SK-N-SH (cell line): ENCODE measurements at regions not wholly inside any gene's neighbourhood (a gene's known extent, or its start where the extent isn't known, plus 50 kb on each side); places are given as distances from the start of the nearest gene placed in this dataset.

ENCODE experiments used
- CTCF ChIA-PET: fragments of 300-600, 350-600 bp; formaldehyde crosslinking; extraction: SDS; loops from one replicate; lab custom pipeline; 2021; lab: Yijun Ruan, JAX
- POLR2A ChIA-PET: fragments of 350-600 bp; sonication (Branson Sonifier 250); formaldehyde crosslinking; extraction: SDS; loops from one replicate; lab custom pipeline; 2020; ENCODE audit warnings: antibody characterized with exemption, inconsistent platforms; lab: Yijun Ruan, JAX
- DNase-seq: peaks from one replicate; pipeline ENCODE4 v3.0.0; 2012
- H2AFZ ChIP-seq: fragments of 200-600 bp; sonication (generic); 2 replicates; pipeline ENCODE4 v1.8.1; 2016; ENCODE audit warnings: antibody characterized with exemption, mild to moderate bottlenecking, low read depth
- H3F3A ChIP-seq: fragments of 200-600 bp; sonication (generic); replicated peaks from 2 replicates; pipeline ENCODE3; 2016; ENCODE audit warnings: antibody characterized with exemption, mild to moderate bottlenecking; ENCODE audit not compliant: insufficient read depth
- H3K27ac ChIP-seq, 2 experiments: fragments of 200-500 bp in 1 of 2; fragments of 200-600 bp in 1 of 2; sonication (Bioruptor generic) in 1 of 2; sonication (generic), shearing (Covaris generic) in 1 of 2; 2 replicates each; pipeline versions ENCODE4 v1.5.1 to v1.6.1; 2014 to 2016; ENCODE audit warnings: low read depth in 2 of 2, inconsistent platforms in 1 of 2, low read length in 1 of 2, mild to moderate bottlenecking in 1 of 2, mixed read lengths in 1 of 2
- H3K27me3 ChIP-seq: fragments of 200-600 bp; sonication (generic), shearing (Covaris generic); 2 replicates; pipeline ENCODE4 v1.6.1; 2016; ENCODE audit warnings: mixed run types; ENCODE audit not compliant: insufficient read depth
- H3K36me3 ChIP-seq, 2 experiments: fragments of 200-500 bp in 1 of 2; fragments of 200-600 bp in 1 of 2; sonication (Bioruptor generic) in 1 of 2; sonication (generic) in 1 of 2; replicated peaks in 1 of 2; 2 replicates each; pipeline versions ENCODE3 to v1.5.1; 2014 to 2016; ENCODE audit warnings: low read length in 1 of 2, mild to moderate bottlenecking in 1 of 2; ENCODE audit not compliant: insufficient read depth in 2 of 2, control insufficient read depth in 1 of 2
- H3K4me1 ChIP-seq, 2 experiments: fragments of 200-500 bp in 1 of 2; fragments of 200-600 bp in 1 of 2; sonication (Bioruptor generic) in 1 of 2; sonication (generic), shearing (Covaris generic) in 1 of 2; 2 replicates each; pipeline versions ENCODE4 v1.5.1 to v1.6.1; 2014 to 2016; ENCODE audit warnings: low read depth in 1 of 2, low read length in 1 of 2, mixed run types in 1 of 2; ENCODE audit not compliant: insufficient read depth in 2 of 2, control insufficient read depth in 1 of 2
- H3K4me2 ChIP-seq: fragments of 200-600 bp; sonication (generic), shearing (Covaris generic); 2 replicates; pipeline ENCODE4 v1.6.1; 2017; ENCODE audit warnings: mixed run types
- H3K4me3 ChIP-seq, 2 experiments: fragments of 200-500 bp in 1 of 2; fragments of 200-600 bp in 1 of 2; sonication (Bioruptor generic) in 1 of 2; sonication (generic), shearing (Covaris generic) in 1 of 2; 2 replicates each; pipeline versions ENCODE4 v1.5.1 to v1.8.1; 2014 to 2016; ENCODE audit warnings: low read depth in 2 of 2, inconsistent platforms in 1 of 2, low read length in 1 of 2, mild to moderate bottlenecking in 1 of 2, mixed read lengths in 1 of 2, moderate library complexity in 1 of 2
- H3K79me2 ChIP-seq: fragments of 200-600 bp; sonication (generic); 2 replicates; pipeline ENCODE4 v1.8.1; 2017; ENCODE audit warnings: mild to moderate bottlenecking; ENCODE audit not compliant: insufficient read depth
- H3K9ac ChIP-seq: fragments of 200-600 bp; sonication (generic); 2 replicates; pipeline ENCODE4 v1.6.1; 2017; ENCODE audit warnings: mixed run types
- H3K9me2 ChIP-seq: fragments of 200-600 bp; sonication (generic); 2 replicates; pipeline ENCODE4 v1.6.1; 2017; ENCODE audit warnings: mixed run types
- H3K9me3 ChIP-seq: fragments of 200-600 bp; sonication (generic); 2 replicates; pipeline ENCODE4 v1.6.1; 2017; ENCODE audit warnings: mixed run types, mild to moderate bottlenecking, moderate library complexity
- H4K20me1 ChIP-seq: fragments of 200-600 bp; sonication (generic); 2 replicates; pipeline ENCODE4 v1.6.1; 2017; ENCODE audit warnings: mild to moderate bottlenecking, mixed run types; ENCODE audit not compliant: insufficient read depth
- CHD2 ChIP-seq: fragments of 150-350 bp; IDR thresholded peaks from 2 replicates; pipeline ENCODE4 v1.6.1; 2018; ENCODE audit warnings: low read length; ENCODE audit not compliant: partially characterized antibody
- EP300 ChIP-seq, 2 experiments: IDR thresholded peaks; 2 replicates each; pipeline versions ENCODE4 v1.4.0 to v1.6.1; 2012; ENCODE audit warnings: borderline replicate concordance in 1 of 2, low read depth in 1 of 2, low read length in 1 of 2
- FOXJ3 ChIP-seq: sonication (generic); formaldehyde crosslinking; IDR thresholded peaks from 2 replicates; pipeline ENCODE4 v1.5.1; 2020; ENCODE audit warnings: mild to moderate bottlenecking, missing genetic modification reagents
- GATA2 ChIP-seq: sonication (generic); formaldehyde crosslinking; IDR thresholded peaks from 2 replicates; pipeline ENCODE4 v1.5.0; 2020; ENCODE audit warnings: mild to moderate bottlenecking, missing genetic modification reagents
- IRF3 ChIP-seq: fragments of 150-350 bp; IDR thresholded peaks from 2 replicates; pipeline ENCODE4 v1.6.1; 2016; ENCODE audit warnings: mild to moderate bottlenecking, low read depth, low read length
- MAX ChIP-seq: IDR thresholded peaks from 2 replicates; pipeline ENCODE4 v1.4.0; 2012; ENCODE audit warnings: low read depth
- MXI1 ChIP-seq: IDR thresholded peaks from 2 replicates; pipeline ENCODE4 v1.6.1; 2012; ENCODE audit warnings: mild to moderate bottlenecking, low read depth, low read length, improper control_type of control experiment
- NFIC ChIP-seq: IDR thresholded peaks from 2 replicates; pipeline ENCODE4 v1.4.0; 2012; ENCODE audit warnings: borderline replicate concordance
- POLR2AphosphoS5 ChIP-seq: IDR thresholded peaks from 2 replicates; pipeline ENCODE4 v1.6.1; 2012; ENCODE audit warnings: low read depth, low read length
- RAD21 ChIP-seq: IDR thresholded peaks from 2 replicates; pipeline ENCODE4 v1.6.1; 2012; ENCODE audit warnings: mild to moderate bottlenecking, low read length
- RXRA ChIP-seq: IDR thresholded peaks from 2 replicates; pipeline ENCODE4 v1.4.0; 2012; ENCODE audit warnings: low read depth, mild to moderate bottlenecking, borderline replicate concordance
- SMC3 ChIP-seq: IDR thresholded peaks from 2 replicates; pipeline ENCODE4 v1.6.1; 2012; ENCODE audit warnings: low read depth, low read length, improper control_type of control experiment
- TAF1 ChIP-seq: IDR thresholded peaks from 2 replicates; pipeline ENCODE4 v1.6.1; 2012; ENCODE audit warnings: low read depth, mild to moderate bottlenecking, low read length, moderate library complexity, borderline replicate concordance
- YY1 ChIP-seq: IDR thresholded peaks from 2 replicates; pipeline ENCODE4 v1.4.0; 2012; ENCODE audit warnings: low read depth, mild to moderate bottlenecking
- WGBS: methylation state at CpG from one replicate; pipeline ENCODE4 v1.1.6; 2017; ENCODE audit warnings: low lambda C conversion rate; 5-methylcytosine and 5-hydroxymethylcytosine counted together
- TF ChIP-seq, protein P1 (sequence below): fragments of 150-350 bp; IDR thresholded peaks from 2 replicates; pipeline ENCODE4 v1.6.1; 2017; ENCODE audit warnings: antibody characterized with exemption, low read length, low read depth, borderline replicate concordance
- TF ChIP-seq, protein P2 (sequence below): IDR thresholded peaks from 2 replicates; pipeline ENCODE4 v1.4.0; 2012; ENCODE audit warnings: low read depth, borderline replicate concordance
- TF ChIP-seq, protein P3 (sequence below): IDR thresholded peaks from 2 replicates; pipeline ENCODE4 v1.4.0; 2012; ENCODE audit warnings: low read depth, borderline replicate concordance
- TF ChIP-seq, protein P4 (sequence below): fragments of 200-600 bp; sonication (generic); IDR thresholded peaks from 2 replicates; pipeline ENCODE4 v1.6.1; 2017; ENCODE audit warnings: antibody characterized with exemption, mild to moderate bottlenecking, moderate library complexity
- TF ChIP-seq, protein P5 (sequence below): IDR thresholded peaks from 2 replicates; pipeline ENCODE4 v1.6.1; 2012; ENCODE audit warnings: mild to moderate bottlenecking, low read depth, low read length, moderate library complexity

GRCh38 chr20:47962286-47962963, 177.1 kb upstream of the SULF2 start:
- Histone ChIP-seq H3K9me3 (no peaks in the 10 kb centered on the region), H3K4me2 (no peak overlapping the region), H2AFZ (no peak overlapping the region), H3K9ac (no peak overlapping the region), H4K20me1 (no peaks in the 10 kb centered on the region), H3F3A (no peaks in the 10 kb centered on the region), H3K36me3 (no peaks in the 10 kb centered on the region), H3K27me3 (no peaks in the 10 kb centered on the region), H3K4me3 (no peak overlapping the region), H3K79me2 (no peaks in the 10 kb centered on the region), H3K4me1 (peaks cover 0 to 47% of the 10 kb centered on the region in 2 experiments; a peak in 2 of 4 replicates), H3K9me2 (no peaks in the 10 kb centered on the region), H3K27ac (peak overlapping the region in 1 of 2 experiments; percentile 91; a peak in 2 of 4 replicates)
- ChIA-PET CTCF (interaction anchor here (0.9 to 2.1 kb wide), 10 partner anchors 10 to 658 kb away, joined by 3 to 9 read pairs (median 4); no protein-coding TSS in a partner anchor), POLR2A (interaction anchor here (1.1 kb wide), 1 partner anchor 13 kb away, joined by 3 read pairs; no protein-coding TSS in a partner anchor)
- no peak for DNase-seq
- no peak for TF ChIP-seq IRF3
- TF ChIP-seq, protein P1, sequence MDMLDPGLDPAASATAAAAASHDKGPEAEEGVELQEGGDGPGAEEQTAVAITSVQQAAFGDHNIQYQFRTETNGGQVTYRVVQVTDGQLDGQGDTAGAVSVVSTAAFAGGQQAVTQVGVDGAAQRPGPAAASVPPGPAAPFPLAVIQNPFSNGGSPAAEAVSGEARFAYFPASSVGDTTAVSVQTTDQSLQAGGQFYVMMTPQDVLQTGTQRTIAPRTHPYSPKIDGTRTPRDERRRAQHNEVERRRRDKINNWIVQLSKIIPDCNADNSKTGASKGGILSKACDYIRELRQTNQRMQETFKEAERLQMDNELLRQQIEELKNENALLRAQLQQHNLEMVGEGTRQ: no peak
- no peak for TF ChIP-seq NFIC
- no peak for TF ChIP-seq CHD2
- no peak for TF ChIP-seq FOXJ3 (CRISPR knock-in tag)
- no peak for TF ChIP-seq MAX
- TF ChIP-seq, protein P2, sequence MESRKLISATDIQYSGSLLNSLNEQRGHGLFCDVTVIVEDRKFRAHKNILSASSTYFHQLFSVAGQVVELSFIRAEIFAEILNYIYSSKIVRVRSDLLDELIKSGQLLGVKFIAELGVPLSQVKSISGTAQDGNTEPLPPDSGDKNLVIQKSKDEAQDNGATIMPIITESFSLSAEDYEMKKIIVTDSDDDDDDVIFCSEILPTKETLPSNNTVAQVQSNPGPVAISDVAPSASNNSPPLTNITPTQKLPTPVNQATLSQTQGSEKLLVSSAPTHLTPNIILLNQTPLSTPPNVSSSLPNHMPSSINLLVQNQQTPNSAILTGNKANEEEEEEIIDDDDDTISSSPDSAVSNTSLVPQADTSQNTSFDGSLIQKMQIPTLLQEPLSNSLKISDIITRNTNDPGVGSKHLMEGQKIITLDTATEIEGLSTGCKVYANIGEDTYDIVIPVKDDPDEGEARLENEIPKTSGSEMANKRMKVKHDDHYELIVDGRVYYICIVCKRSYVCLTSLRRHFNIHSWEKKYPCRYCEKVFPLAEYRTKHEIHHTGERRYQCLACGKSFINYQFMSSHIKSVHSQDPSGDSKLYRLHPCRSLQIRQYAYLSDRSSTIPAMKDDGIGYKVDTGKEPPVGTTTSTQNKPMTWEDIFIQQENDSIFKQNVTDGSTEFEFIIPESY: no peak
- TF ChIP-seq, protein P3, sequence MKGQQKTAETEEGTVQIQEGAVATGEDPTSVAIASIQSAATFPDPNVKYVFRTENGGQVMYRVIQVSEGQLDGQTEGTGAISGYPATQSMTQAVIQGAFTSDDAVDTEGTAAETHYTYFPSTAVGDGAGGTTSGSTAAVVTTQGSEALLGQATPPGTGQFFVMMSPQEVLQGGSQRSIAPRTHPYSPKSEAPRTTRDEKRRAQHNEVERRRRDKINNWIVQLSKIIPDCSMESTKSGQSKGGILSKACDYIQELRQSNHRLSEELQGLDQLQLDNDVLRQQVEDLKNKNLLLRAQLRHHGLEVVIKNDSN: no peak
- TF ChIP-seq EP300 (IDR thresholded peaks at IDR 0.05; ENCODE audit: borderline replicate concordance in 1 of 2, low read depth in 1 of 2, low read length in 1 of 2): no peak
- no peak for TF ChIP-seq SMC3
- no peak for TF ChIP-seq MXI1
- TF ChIP-seq, protein P4, sequence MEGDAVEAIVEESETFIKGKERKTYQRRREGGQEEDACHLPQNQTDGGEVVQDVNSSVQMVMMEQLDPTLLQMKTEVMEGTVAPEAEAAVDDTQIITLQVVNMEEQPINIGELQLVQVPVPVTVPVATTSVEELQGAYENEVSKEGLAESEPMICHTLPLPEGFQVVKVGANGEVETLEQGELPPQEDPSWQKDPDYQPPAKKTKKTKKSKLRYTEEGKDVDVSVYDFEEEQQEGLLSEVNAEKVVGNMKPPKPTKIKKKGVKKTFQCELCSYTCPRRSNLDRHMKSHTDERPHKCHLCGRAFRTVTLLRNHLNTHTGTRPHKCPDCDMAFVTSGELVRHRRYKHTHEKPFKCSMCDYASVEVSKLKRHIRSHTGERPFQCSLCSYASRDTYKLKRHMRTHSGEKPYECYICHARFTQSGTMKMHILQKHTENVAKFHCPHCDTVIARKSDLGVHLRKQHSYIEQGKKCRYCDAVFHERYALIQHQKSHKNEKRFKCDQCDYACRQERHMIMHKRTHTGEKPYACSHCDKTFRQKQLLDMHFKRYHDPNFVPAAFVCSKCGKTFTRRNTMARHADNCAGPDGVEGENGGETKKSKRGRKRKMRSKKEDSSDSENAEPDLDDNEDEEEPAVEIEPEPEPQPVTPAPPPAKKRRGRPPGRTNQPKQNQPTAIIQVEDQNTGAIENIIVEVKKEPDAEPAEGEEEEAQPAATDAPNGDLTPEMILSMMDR: no peak
- TF ChIP-seq RXRA: no peak
- no peak for TF ChIP-seq GATA2 (CRISPR knock-in tag)
- TF ChIP-seq YY1: no peak
- no peak for TF ChIP-seq TAF1
- TF ChIP-seq, protein P5, sequence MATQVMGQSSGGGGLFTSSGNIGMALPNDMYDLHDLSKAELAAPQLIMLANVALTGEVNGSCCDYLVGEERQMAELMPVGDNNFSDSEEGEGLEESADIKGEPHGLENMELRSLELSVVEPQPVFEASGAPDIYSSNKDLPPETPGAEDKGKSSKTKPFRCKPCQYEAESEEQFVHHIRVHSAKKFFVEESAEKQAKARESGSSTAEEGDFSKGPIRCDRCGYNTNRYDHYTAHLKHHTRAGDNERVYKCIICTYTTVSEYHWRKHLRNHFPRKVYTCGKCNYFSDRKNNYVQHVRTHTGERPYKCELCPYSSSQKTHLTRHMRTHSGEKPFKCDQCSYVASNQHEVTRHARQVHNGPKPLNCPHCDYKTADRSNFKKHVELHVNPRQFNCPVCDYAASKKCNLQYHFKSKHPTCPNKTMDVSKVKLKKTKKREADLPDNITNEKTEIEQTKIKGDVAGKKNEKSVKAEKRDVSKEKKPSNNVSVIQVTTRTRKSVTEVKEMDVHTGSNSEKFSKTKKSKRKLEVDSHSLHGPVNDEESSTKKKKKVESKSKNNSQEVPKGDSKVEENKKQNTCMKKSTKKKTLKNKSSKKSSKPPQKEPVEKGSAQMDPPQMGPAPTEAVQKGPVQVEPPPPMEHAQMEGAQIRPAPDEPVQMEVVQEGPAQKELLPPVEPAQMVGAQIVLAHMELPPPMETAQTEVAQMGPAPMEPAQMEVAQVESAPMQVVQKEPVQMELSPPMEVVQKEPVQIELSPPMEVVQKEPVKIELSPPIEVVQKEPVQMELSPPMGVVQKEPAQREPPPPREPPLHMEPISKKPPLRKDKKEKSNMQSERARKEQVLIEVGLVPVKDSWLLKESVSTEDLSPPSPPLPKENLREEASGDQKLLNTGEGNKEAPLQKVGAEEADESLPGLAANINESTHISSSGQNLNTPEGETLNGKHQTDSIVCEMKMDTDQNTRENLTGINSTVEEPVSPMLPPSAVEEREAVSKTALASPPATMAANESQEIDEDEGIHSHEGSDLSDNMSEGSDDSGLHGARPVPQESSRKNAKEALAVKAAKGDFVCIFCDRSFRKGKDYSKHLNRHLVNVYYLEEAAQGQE: no peak
- no peak for TF ChIP-seq POLR2AphosphoS5
- TF ChIP-seq RAD21: no peak
- WGBS: 48% methylated on average over 5 of the region's 7 CpGs
